ENCODE measurements at regions not wholly inside any gene's neighbourhood (a gene's known extent, or its start where the extent isn't known, plus 50 kb on each side); places are given as distances from the start of the nearest gene placed in this dataset.
"Not testable (repeated sequence)": the region's sequence is repeated elsewhere in the genome, so short reads cannot be mapped to it uniquely, and the experiment has no call there.

GRCh38 chr2:239564587-239564986, 163.8 kb upstream of the HDAC4 start:
- peak in 5 of 42 donors; percentile 2 to 4 (median 3) for DNase-seq
- intact Hi-C loops (cut with DNase I): no loop called here

GRCh38 chr2:239563561-239563960, 162.7 kb upstream of the HDAC4 start:
- intact Hi-C loops (cut with DNase I): no loop called here
- DNase-seq: peak in 3 of 42 donors; percentile 2 to 22 (median 7)

- DNase-seq: peak in 2 of 42 donors; percentile 12 to 29
- intact Hi-C loops (cut with DNase I): no loop called here
Observed at GRCh38 chr2:239561446-239562001, 160.7 kb upstream of the HDAC4 start.

- intact Hi-C loops (cut with DNase I): no loop called here
Observed at GRCh38 chr2:239559417-239560261, 158.8 kb upstream of the HDAC4 start.

GRCh38 chr2:239558661-239559060, 157.8 kb upstream of the HDAC4 start:
- peak in 4 of 42 donors; percentile 6 to 37 (median 11) for DNase-seq
- intact Hi-C loops (cut with DNase I): no loop called here

More at GRCh38 chr2:239559417-239560261, 158.8 kb upstream of the HDAC4 start:
- DNase-seq: peak in 3 of 42 donors; percentile 11 to 27 (median 15)

GRCh38 chr2:239557516-239557915, 156.7 kb upstream of the HDAC4 start:
- intact Hi-C loops (cut with DNase I): no loop called here
- peak in 1 of 42 donors; percentile 7 for DNase-seq

- no peak for DNase-seq
- intact Hi-C loops (cut with DNase I): no loop called here
Observed at GRCh38 chr2:239555571-239555905, 154.7 kb upstream of the HDAC4 start.

- peak in 2 of 42 donors; percentile 13 to 14 for DNase-seq
- intact Hi-C loops (cut with DNase I): no loop called here
Observed at GRCh38 chr2:239554766-239555570, 154.1 kb upstream of the HDAC4 start.

GRCh38 chr2:239553376-239554000, 152.7 kb upstream of the HDAC4 start:
- intact Hi-C loops (cut with DNase I): no loop called here
- peak in 3 of 42 donors; percentile 3 to 16 (median 12) for DNase-seq

- DNase-seq: peak in 3 of 42 donors; percentile 6 to 14 (median 9)
- intact Hi-C loops (cut with DNase I): no loop called here
Observed at GRCh38 chr2:239552213-239552926, 151.6 kb upstream of the HDAC4 start.

GRCh38 chr2:239551206-239551605, 150.4 kb upstream of the HDAC4 start:
- DNase-seq: peak in 1 of 42 donors; percentile 3
- intact Hi-C loops (cut with DNase I): no loop called here

GRCh38 chr2:239550357-239550756, 149.5 kb upstream of the HDAC4 start:
- intact Hi-C loops (cut with DNase I): no loop called here
- peak in 1 of 42 donors; percentile 1 for DNase-seq

GRCh38 chr2:239549711-239550255, 149.0 kb upstream of the HDAC4 start:
- peak in 2 of 42 donors; percentile 7 to 15 for DNase-seq
- intact Hi-C loops (cut with DNase I): no loop called here

GRCh38 chr2:239548965-239549595, 148.3 kb upstream of the HDAC4 start:
- DNase-seq: peak in 1 of 42 donors; percentile 14
- intact Hi-C loops (cut with DNase I): no loop called here

GRCh38 chr2:239548451-239548871, 147.6 kb upstream of the HDAC4 start:
- peak in 1 of 42 donors; percentile 20 for DNase-seq
- intact Hi-C loops (cut with DNase I): no loop called here

- intact Hi-C loops (cut with DNase I): not testable (repeated sequence)
- peak in 1 of 42 donors; percentile 12 for DNase-seq
Observed at GRCh38 chr2:239547140-239547539, 146.3 kb upstream of the HDAC4 start.

- intact Hi-C loops (cut with DNase I): no loop called here
- DNase-seq: no peak
Observed at GRCh38 chr2:239546541-239546940, 145.7 kb upstream of the HDAC4 start.

Measured in head of caudate nucleus (tissue), 42 donors.